GM20000 (cell line): ENCODE measurements at regions not wholly inside any gene's neighbourhood (a gene's known extent, or its start where the extent isn't known, plus 50 kb on each side); places are given as distances from the start of the nearest gene placed in this dataset.

Experiments
- DNase-seq: peaks from one replicate; pipeline ENCODE4 v3.0.0; 2012; ENCODE audit warnings: low spot score
- CTCF ChIP-seq: IDR thresholded peaks from 2 replicates; pipeline ENCODE4 v1.5.1; 2012; ENCODE audit warnings: mild to moderate bottlenecking, control low read depth; ENCODE audit errors: extremely low read depth, missing control alignments

DNA sequence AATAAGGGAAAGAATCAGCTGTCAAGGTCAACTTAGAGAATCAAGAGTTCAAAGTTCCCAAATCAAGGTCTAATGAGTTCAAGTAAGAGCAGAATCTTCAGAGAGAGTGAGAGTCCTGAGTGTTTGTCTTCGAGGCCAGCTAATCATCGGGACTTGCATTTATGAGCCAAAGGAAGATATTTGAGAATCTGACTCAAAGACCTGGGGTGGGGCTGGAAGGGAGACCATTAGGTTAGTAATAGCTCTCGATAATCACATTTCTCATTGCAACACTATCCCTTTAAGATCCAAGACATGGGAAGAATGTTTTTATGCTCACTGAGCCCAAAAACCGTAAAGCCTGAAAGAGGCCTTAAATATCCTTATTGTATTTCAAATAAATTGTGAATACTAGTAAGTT is 72.0 kb upstream of the FSHR start:
- no peak for TF ChIP-seq CTCF
- DNase-seq: no peak

DNA sequence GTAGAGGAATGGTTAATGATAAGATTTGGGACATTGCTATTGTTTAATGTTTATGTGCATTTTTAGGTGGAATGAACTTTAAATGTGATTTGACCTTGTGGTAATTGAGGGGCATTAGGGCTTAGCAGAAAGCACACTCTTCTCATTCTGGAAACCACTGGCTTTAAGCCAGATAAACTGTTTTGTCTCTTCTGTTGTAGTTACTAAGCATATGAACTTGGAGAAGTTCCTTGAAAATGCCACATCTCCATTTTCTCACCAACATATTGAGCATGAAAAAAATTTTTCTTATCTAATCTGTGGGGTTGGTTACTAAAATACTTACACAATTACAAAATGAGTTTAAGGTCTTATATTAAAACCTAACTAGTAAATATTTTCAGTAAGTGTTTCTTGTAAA is 70.8 kb upstream of the FSHR start:
- no peak for DNase-seq
- no peak for TF ChIP-seq CTCF

DNA sequence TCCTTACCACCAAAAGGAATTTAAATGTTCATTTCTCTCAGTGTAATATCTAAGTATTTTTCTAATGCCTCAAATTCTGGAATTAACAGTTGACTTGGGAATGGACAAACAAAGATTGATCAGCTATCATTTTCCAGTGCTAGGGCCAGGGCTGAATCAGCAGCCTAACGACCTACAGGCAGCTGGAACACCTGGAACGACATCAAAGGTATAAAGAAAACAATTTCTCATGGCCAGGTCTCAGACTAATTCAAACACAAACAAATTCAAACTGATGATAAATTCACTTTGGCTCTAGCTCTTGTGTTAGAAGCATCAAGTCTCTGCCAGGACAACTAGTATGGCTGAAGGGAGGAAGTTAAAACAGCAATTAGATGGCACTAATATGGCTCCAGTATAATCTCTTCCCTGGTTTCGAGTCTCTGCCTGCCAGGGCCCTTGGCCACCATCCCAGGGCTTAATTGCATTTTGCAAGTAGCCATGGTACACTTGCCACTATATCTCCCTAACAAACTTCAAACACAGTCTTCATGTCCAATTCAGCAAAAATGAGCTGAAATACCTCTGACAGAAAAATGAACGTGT is 70.2 kb upstream of the FSHR start:
- DNase-seq: no peak
- no peak for TF ChIP-seq CTCF

DNA sequence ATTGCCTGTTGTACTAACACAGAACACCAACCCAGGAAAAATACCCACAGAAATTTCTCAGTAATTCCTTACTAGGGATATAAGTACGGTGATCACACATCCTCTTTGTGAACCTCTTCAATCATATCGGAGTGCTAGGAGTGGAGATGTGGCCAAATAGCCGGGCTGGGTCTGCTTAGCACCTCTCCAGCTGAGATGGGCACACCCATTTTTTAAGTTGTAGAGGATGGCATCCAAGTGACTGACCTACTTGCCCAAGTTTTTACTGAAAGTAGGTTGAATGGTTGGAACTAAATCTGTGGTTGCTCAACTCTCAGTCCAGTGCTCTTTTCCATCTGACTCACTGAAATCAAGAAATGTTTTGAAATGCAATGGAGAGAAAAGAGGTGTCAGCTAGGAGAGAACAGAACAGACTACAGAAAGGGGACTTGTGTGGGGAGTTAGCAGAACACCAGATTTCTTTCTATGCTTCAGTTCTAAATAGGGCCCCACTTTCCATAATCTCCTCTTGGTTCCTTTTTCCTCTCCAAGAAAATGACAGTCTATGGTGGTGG is 68.7 kb upstream of the FSHR start:
- DNase-seq: no peak
- no peak for TF ChIP-seq CTCF

DNA sequence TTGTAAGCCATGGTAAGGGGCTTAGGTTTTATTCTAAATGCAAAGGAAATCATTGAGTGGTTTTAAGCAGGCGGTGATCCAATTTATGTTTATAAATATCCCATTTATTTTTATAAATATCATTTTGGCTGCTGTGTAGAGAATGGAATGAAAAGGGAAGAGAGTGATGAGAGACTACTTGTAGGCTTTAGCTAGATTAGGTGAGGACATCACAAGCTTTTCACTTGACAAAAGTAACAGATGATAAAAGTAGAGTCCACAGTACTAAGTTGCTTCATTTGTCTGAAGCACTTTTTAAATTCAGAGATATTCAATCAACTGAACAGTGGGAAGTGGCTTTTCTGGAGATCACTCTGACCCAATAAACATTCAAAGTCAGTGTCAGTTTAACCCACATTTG is 65.4 kb upstream of the FSHR start:
- TF ChIP-seq CTCF: no peak
- DNase-seq: no peak

DNA sequence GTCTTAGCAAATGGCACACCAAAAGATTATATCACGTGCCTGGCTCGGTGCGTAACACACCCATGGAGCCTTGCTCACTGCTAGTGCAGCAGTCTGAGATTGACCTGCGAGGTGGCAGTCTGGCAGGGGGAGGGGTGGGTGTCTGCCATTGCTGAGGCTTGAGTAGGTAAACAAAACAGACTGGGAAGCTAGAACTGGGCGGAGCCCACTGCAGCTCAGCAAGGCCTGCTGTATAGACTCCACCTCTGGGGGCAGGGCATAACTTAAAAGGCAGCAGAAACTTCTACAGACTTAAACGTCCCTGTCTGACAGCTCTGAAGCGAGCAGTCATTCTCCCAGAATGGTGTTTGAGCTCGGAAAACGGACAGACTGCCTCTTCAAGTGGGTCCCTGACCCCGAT is 55.9 kb upstream of the FSHR start:
- DNase-seq: no peak
- no peak for TF ChIP-seq CTCF

- no peak for DNase-seq
- TF ChIP-seq CTCF: no peak
These were observed 52.9 kb upstream of the FSHR start for GRCh38 chr2:49207204-49207603.
